ENCODE measurements at regions not wholly inside any gene's neighbourhood (a gene's known extent, or its start where the extent isn't known, plus 50 kb on each side); places are given as distances from the start of the nearest gene placed in this dataset.

DNA sequence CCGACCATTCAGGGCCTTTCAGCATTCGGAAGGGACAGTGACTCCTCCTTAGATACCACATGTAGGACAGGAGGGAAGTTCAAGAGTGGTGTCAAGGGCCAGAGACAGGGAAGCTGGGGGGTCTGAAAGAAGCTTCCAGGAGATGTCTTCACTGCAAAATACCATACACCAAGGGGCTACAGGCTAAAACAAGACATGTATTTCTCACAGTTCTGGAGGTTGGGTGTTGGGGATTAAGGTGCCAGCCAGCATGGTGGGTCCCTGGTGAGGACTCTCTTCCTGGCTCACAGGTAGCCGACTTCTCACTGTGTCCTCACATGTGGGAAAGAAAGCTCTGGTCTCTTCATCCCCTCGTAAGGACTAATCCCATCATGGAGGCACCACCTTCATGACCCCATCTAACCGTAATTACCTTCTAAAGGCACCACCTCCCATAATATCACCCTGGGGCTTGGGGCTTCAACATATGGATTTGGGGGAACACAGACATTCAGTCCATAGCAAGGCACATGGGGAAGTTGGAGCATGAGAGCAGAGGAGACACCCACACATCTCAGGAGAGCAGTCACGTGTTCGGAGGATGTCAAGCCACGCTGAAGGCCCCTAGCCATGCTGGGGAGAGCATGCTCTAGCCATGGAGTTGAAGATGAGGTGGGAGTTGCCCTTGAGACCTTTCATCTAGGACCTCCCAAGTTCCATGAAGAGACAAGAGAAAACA is 73.9 kb upstream of the GDF10 start:
- H3K4me3 Mint-ChIP-seq = no peak overlapping the region
- Histone ChIP-seq H3K4me3 (ENCODE audit: low read length in 2 of 2) (no peak overlapping the region), H3K27me3 (ENCODE audit: insufficient read depth, low read length) (no peaks in the 10 kb centered on the region), H3K27ac (ENCODE audit: low read depth, low read length) (no peak overlapping the region), H3K36me3 (ENCODE audit: insufficient read depth, low read length) (no peaks in the 10 kb centered on the region), H3K9me3 (ENCODE audit: control insufficient read depth in 1 of 2, low read length in 2 of 2) (no peaks in the 10 kb centered on the region), H3K4me1 (ENCODE audit: insufficient read depth, low read length) (peaks cover 11% of the 10 kb centered on the region)
- H3K27me3 Mint-ChIP-seq = no peaks in the 10 kb centered on the region
- peaks cover 0 to 15% (median 7%) of the 10 kb centered on the region in 4 donors for H3K4me1 Mint-ChIP-seq
- H3K9me3 Mint-ChIP-seq = peaks cover 0 to 4% (median 1%) of the 10 kb centered on the region in 8 donors
- ChIA-PET POLR2A (ENCODE audit: partially characterized antibody) (no interaction called here), CTCF (ENCODE audit: partially characterized antibody) (interaction anchor here (1.0 to 4.1 kb wide), 5 partner anchors 15 to 201 kb away, joined by 3 to 26 read pairs (median 4); no protein-coding TSS in a partner anchor)
- DNase-seq = no peak
- peak overlapping the region in 2 of 7 donors; percentile 52 to 57 for H3K27ac Mint-ChIP-seq
- intact Hi-C loops (cut with micrococcal nuclease) = no loop called here
- H3K36me3 Mint-ChIP-seq = peaks cover 0 to 1% of the 10 kb centered on the region in 2 donors

DNA sequence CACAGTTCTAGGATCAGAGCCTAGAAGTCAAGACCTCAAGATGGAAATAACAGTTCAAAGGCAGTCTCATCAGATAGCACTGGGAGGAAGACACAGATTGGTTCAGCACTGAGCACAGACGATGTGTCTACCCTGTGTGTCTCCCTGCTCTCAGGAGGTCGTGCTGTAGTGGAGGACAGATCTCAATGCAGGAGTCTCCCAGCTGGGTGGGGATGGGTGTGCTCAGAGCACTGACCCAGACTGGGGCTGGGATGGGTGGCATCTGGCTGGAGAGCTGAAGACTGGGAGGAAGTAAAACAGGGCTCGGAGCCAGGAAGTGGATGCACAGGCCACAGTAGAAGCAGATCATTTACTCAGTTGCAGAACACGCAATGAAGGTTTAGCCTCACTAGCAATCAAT is 69.5 kb upstream of the GDF10 start:
- no peak for DNase-seq
- Histone ChIP-seq H3K4me1 (ENCODE audit: insufficient read depth, low read length) (peaks cover 11% of the 10 kb centered on the region), H3K9me3 (ENCODE audit: control insufficient read depth in 1 of 2, low read length in 2 of 2) (no peaks in the 10 kb centered on the region), H3K27me3 (ENCODE audit: insufficient read depth, low read length) (no peaks in the 10 kb centered on the region), H3K4me3 (ENCODE audit: low read length in 2 of 2) (no peak overlapping the region), H3K36me3 (ENCODE audit: insufficient read depth, low read length) (no peaks in the 10 kb centered on the region), H3K27ac (ENCODE audit: low read depth, low read length) (no peak overlapping the region)
- H3K27me3 Mint-ChIP-seq = no peaks in the 10 kb centered on the region
- H3K4me1 Mint-ChIP-seq = peaks cover 0 to 11% (median 7%) of the 10 kb centered on the region in 4 donors
- intact Hi-C loops (cut with micrococcal nuclease) = no loop called here
- CTCF ChIA-PET (ENCODE audit: partially characterized antibody) = no interaction called here
- POLR2A ChIA-PET (ENCODE audit: partially characterized antibody) = no interaction called here
- H3K4me3 Mint-ChIP-seq = peak overlapping the region in 1 of 8 donors; percentile 52
- H3K27ac Mint-ChIP-seq = peak overlapping the region in 3 of 7 donors; percentile 49 to 83 (median 80)
- peaks cover 0 to 1% of the 10 kb centered on the region in 2 donors for H3K36me3 Mint-ChIP-seq
- peaks cover 0 to 4% (median 1%) of the 10 kb centered on the region in 8 donors for H3K9me3 Mint-ChIP-seq

DNA sequence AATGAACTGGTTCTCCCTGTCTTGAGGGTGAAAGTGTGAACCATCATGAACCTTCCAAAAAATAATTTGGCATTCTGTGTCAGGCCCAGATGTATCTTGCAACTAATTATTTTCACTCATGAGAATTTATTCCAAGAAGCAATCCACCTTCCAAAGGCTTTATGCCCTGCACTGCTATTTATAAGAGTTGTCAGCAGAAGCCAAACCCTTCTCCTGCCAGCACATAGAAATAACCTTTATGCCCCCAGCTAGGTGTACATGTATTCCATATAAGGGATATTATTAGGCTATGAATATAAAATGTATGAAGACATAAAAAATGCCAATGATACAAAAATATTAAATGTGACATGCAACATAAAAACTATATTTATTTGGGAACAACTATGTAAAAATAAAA is 69.0 kb upstream of the GDF10 start:
- Histone ChIP-seq H3K4me1 (ENCODE audit: insufficient read depth, low read length) (peaks cover 11% of the 10 kb centered on the region), H3K36me3 (ENCODE audit: insufficient read depth, low read length) (no peaks in the 10 kb centered on the region), H3K27ac (ENCODE audit: low read depth, low read length) (no peak overlapping the region), H3K9me3 (ENCODE audit: control insufficient read depth in 1 of 2, low read length in 2 of 2) (no peaks in the 10 kb centered on the region), H3K27me3 (ENCODE audit: insufficient read depth, low read length) (no peaks in the 10 kb centered on the region), H3K4me3 (ENCODE audit: low read length in 2 of 2) (no peak overlapping the region)
- Mint-ChIP-seq H3K4me3 (no peak overlapping the region), H3K27ac (peak overlapping the region in 1 of 7 donors; percentile 80), H3K36me3 (peaks cover 0 to 1% of the 10 kb centered on the region in 2 donors), H3K27me3 (no peaks in the 10 kb centered on the region), H3K9me3 (peaks cover 0 to 4% (median 1%) of the 10 kb centered on the region in 8 donors), H3K4me1 (peaks cover 0 to 9% (median 7%) of the 10 kb centered on the region in 4 donors)
- ChIA-PET CTCF (ENCODE audit: partially characterized antibody) (no interaction called here), POLR2A (ENCODE audit: partially characterized antibody) (no interaction called here)
- intact Hi-C loops (cut with micrococcal nuclease) = no loop called here
- no peak for DNase-seq

GRCh38 chr10:47231414-47231813 is 68.6 kb upstream of the GDF10 start:
- ChIA-PET CTCF (ENCODE audit: partially characterized antibody) (no interaction called here), POLR2A (ENCODE audit: partially characterized antibody) (no interaction called here)
- no peak overlapping the region for H3K4me3 ChIP-seq (ENCODE audit: low read length in 2 of 2)
- no peak overlapping the region for H3K4me3 Mint-ChIP-seq
- no peaks in the 10 kb centered on the region for H3K9me3 ChIP-seq (ENCODE audit: control insufficient read depth in 1 of 2, low read length in 2 of 2)
- H3K36me3 ChIP-seq (ENCODE audit: insufficient read depth, low read length) = no peaks in the 10 kb centered on the region
- intact Hi-C loops (cut with micrococcal nuclease) = no loop called here
- H3K27ac Mint-ChIP-seq = no peak overlapping the region
- H3K27me3 Mint-ChIP-seq = no peaks in the 10 kb centered on the region
- H3K27me3 ChIP-seq (ENCODE audit: insufficient read depth, low read length) = no peaks in the 10 kb centered on the region
- no peak for DNase-seq
- H3K9me3 Mint-ChIP-seq = peaks cover 0 to 9% (median 3%) of the 10 kb centered on the region in 8 donors
- peaks cover 0 to 1% of the 10 kb centered on the region in 2 donors for H3K36me3 Mint-ChIP-seq
- peaks cover 0 to 9% (median 7%) of the 10 kb centered on the region in 4 donors for H3K4me1 Mint-ChIP-seq
- peaks cover 11% of the 10 kb centered on the region for H3K4me1 ChIP-seq (ENCODE audit: insufficient read depth, low read length)
- no peak overlapping the region for H3K27ac ChIP-seq (ENCODE audit: low read depth, low read length)

DNA sequence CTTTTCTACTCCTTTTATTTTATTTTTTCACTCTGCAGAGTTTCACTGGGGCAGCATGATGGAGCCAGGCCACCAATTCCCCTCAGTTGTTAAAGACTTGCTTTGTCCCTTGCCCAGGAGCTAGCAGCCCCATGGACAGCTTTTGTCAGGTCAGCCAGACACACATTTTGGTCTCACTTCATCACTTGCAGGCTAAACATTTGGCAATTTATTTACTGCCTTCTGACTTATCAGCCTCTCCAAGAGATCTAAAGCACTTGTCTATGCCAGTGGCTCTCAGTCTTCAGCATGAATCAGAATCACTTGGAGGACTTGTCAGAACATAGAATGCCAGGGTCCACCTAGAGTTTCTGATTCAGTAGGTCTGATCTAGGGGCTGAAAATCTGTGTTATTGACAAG is 66.4 kb upstream of the GDF10 start:
- Histone ChIP-seq H3K4me1 (ENCODE audit: insufficient read depth, low read length) (peaks cover 11% of the 10 kb centered on the region), H3K27ac (ENCODE audit: low read depth, low read length) (no peak overlapping the region), H3K36me3 (ENCODE audit: insufficient read depth, low read length) (no peaks in the 10 kb centered on the region), H3K4me3 (ENCODE audit: low read length in 2 of 2) (no peak overlapping the region), H3K9me3 (ENCODE audit: control insufficient read depth in 1 of 2, low read length in 2 of 2) (no peaks in the 10 kb centered on the region), H3K27me3 (ENCODE audit: insufficient read depth, low read length) (no peaks in the 10 kb centered on the region)
- H3K9me3 Mint-ChIP-seq = peaks cover 0 to 9% (median 3%) of the 10 kb centered on the region in 8 donors
- no peak overlapping the region for H3K4me3 Mint-ChIP-seq
- no peak overlapping the region for H3K27ac Mint-ChIP-seq
- ChIA-PET POLR2A (ENCODE audit: partially characterized antibody) (no interaction called here), CTCF (ENCODE audit: partially characterized antibody) (no interaction called here)
- H3K4me1 Mint-ChIP-seq = peaks cover 0 to 9% (median 7%) of the 10 kb centered on the region in 4 donors
- no peaks in the 10 kb centered on the region for H3K36me3 Mint-ChIP-seq
- DNase-seq = no peak
- intact Hi-C loops (cut with micrococcal nuclease) = no loop called here
- no peaks in the 10 kb centered on the region for H3K27me3 Mint-ChIP-seq

- Mint-ChIP-seq H3K27me3 (no peaks in the 10 kb centered on the region), H3K9me3 (peaks cover 0 to 5% (median 0%) of the 10 kb centered on the region in 8 donors), H3K4me1 (peaks cover 0 to 5% (median 2%) of the 10 kb centered on the region in 4 donors), H3K4me3 (no peak overlapping the region), H3K36me3 (no peaks in the 10 kb centered on the region), H3K27ac (no peak overlapping the region)
- Histone ChIP-seq H3K27me3 (ENCODE audit: insufficient read depth, low read length) (no peaks in the 10 kb centered on the region), H3K36me3 (ENCODE audit: insufficient read depth, low read length) (no peaks in the 10 kb centered on the region), H3K4me1 (ENCODE audit: insufficient read depth, low read length) (peaks cover 5% of the 10 kb centered on the region), H3K27ac (ENCODE audit: low read depth, low read length) (no peak overlapping the region), H3K4me3 (ENCODE audit: low read length in 2 of 2) (no peak overlapping the region), H3K9me3 (ENCODE audit: control insufficient read depth in 1 of 2, low read length in 2 of 2) (no peaks in the 10 kb centered on the region)
- ChIA-PET CTCF (ENCODE audit: partially characterized antibody) (no interaction called here), POLR2A (ENCODE audit: partially characterized antibody) (no interaction called here)
- no peak for DNase-seq
- intact Hi-C loops (cut with micrococcal nuclease) = no loop called here
Measured at GRCh38 chr10:47235484-47235883, 64.5 kb upstream of the GDF10 start.

DNA sequence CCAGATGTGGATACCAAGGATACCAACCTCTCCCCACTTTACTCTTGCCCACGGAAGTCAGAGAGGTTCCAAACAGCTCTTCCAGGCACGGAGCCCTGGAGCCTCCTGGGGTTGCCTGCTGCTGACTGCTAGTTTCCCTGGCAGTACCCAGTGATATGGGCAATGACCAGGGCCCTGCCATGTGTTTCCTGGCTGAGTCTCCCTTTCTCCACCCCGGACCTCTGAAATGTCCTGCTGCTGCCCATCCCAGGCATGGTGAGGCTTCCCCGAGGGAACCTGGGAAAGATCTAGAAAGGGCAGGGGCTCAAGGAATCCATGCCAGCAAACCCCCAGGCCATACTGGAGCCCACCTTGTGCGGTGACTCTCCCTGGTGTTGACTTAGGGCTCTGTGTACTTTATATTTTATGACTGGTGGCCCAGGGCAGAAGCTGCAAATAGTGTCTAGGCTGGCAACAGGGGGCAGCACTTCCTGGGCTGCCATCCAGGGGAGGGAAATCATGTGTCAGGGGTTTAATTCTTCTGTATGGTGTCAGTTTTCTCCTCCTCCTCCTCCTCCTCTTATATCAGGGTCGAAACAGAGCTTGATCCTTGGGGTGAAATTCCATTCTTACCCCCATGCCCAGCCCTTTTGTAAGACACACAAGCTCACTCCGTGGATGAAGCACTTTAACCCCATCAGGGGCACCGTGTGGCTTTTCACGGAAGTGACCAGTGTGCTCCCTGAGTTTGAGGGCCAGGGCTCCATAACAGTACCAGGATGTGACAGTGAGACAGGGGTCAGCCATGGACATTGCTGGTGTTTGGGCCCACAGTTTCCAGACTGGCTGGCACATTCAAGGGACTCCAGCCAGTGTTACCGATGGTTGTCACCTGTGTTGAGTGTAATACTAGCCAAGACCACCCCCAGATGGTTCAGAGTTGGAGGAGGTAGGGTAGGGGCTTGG is 62.4 kb upstream of the GDF10 start:
- no peak overlapping the region for H3K4me3 ChIP-seq (ENCODE audit: low read length in 2 of 2)
- Mint-ChIP-seq H3K36me3 (no peaks in the 10 kb centered on the region), H3K9me3 (peaks cover 0 to 5% (median 0%) of the 10 kb centered on the region in 8 donors), H3K27ac (peak overlapping the region in 1 of 7 donors; percentile 41), H3K27me3 (no peaks in the 10 kb centered on the region), H3K4me1 (peaks cover 0 to 3% (median 2%) of the 10 kb centered on the region in 4 donors), H3K4me3 (no peak overlapping the region)
- POLR2A ChIA-PET (ENCODE audit: partially characterized antibody) = no interaction called here
- intact Hi-C loops (cut with micrococcal nuclease) = no loop called here
- DNase-seq = no peak
- H3K4me1 ChIP-seq (ENCODE audit: insufficient read depth, low read length) = no peaks in the 10 kb centered on the region
- no peaks in the 10 kb centered on the region for H3K9me3 ChIP-seq (ENCODE audit: control insufficient read depth in 1 of 2, low read length in 2 of 2)
- H3K36me3 ChIP-seq (ENCODE audit: insufficient read depth, low read length) = no peaks in the 10 kb centered on the region
- no peaks in the 10 kb centered on the region for H3K27me3 ChIP-seq (ENCODE audit: insufficient read depth, low read length)
- CTCF ChIA-PET (ENCODE audit: partially characterized antibody) = no interaction called here
- H3K27ac ChIP-seq (ENCODE audit: low read depth, low read length) = no peak overlapping the region

Data from CD4-positive, alpha-beta memory T cell (primary cell).